Adrenal gland (tissue), 5 donors: ENCODE measurements at regions not wholly inside any gene's neighbourhood (a gene's known extent, or its start where the extent isn't known, plus 50 kb on each side); places are given as distances from the start of the nearest gene placed in this dataset.

ENCODE experiments used
- CTCF ChIP-seq, 6 experiments: fragments of 450-650 bp in 4 of 6; fragments of 200-600 bp in 2 of 6; sonication (generic) in 1 of 6; IDR thresholded peaks; 1 replicate in 5 of 6; 2 replicates in 1 of 6; pipeline versions ENCODE4 v1.5.1 to v1.8.0; 2016 to 2021; ENCODE audit warnings: antibody characterized with exemption in 6 of 6, mild to moderate bottlenecking in 2 of 6, moderate library complexity in 1 of 6
- POLR2A ChIP-seq, 2 donors: fragments of 450-650 bp; IDR thresholded peaks; one replicate each; pipeline ENCODE4 v1.6.1; 2017; ENCODE audit warnings: antibody characterized with exemption in 2 of 2, mild to moderate bottlenecking in 2 of 2, moderate library complexity in 1 of 2
- donor health status: DM: no; HTN: no; CAD: no.

GRCh38 chr3:148147903-148148302 is 549.8 kb upstream of the AGTR1 start:
- no peak for TF ChIP-seq CTCF (IDR thresholded peaks at IDR 0.05)
- TF ChIP-seq POLR2A (IDR thresholded peaks at IDR 0.05) = no peak
